HepG2 (cell line): ENCODE measurements at regions not wholly inside any gene's neighbourhood (a gene's known extent, or its start where the extent isn't known, plus 50 kb on each side); places are given as distances from the start of the nearest gene placed in this dataset.

Experiments
- ATAC-seq: fragments of 200-7000 bp; cut with Tn5 transposase; 3 replicates; pipeline ENCODE4 v1.9.1; 2020; ENCODE audit warnings: mild to moderate bottlenecking, moderate library complexity
- BruUV-seq: library from RNA; stranded (reverse); fragments of 400-500 nt; replicated peaks from 2 replicates; lab custom pipeline; 2021; lab: Mats Ljungman, UMichigan
- CTCF ChIA-PET: fragments of 300-600 bp; formaldehyde crosslinking; extraction: SDS; loops from one replicate; lab custom pipeline; 2021; ENCODE audit warnings: low total read pairs, inconsistent platforms, low intra/inter-chr PET ratio; lab: Yijun Ruan, JAX
- POLR2A ChIA-PET: fragments of 350-600 bp; sonication (Branson Sonifier 250); formaldehyde crosslinking; loops from one replicate; lab custom pipeline; 2020; ENCODE audit warnings: antibody characterized with exemption, inconsistent platforms; lab: Yijun Ruan, JAX
- DNase-seq: peaks from one replicate; pipeline ENCODE4 v3.0.0-alpha.2; 2015; ENCODE audit warnings: low spot score
- FAIRE-seq: peaks from 3 replicates; lab custom pipeline; 2011; peaks lifted over from hg19 to GRCh38; lab: Jason Lieb, UNC
- H2AFZ ChIP-seq: one replicate; pipeline ENCODE4 v1.6.1; 2011; ENCODE audit warnings: low read length, inconsistent platforms
- H3K27ac ChIP-seq: fragments of 300-600 bp; 3 replicates; pipeline ENCODE4 v1.8.0; 2011; ENCODE audit warnings: mixed run types, mild to moderate bottlenecking, mixed read lengths, low read length, inconsistent platforms; ENCODE audit not compliant: insufficient read depth; ENCODE audit errors: extremely low read length
- H3K27me3 ChIP-seq, 2 experiments: fragments of 200-600 bp in 1 of 2; 2 replicates in 1 of 2; 3 replicates in 1 of 2; pipeline versions ENCODE4 v1.6.0 to v1.8.0; 2011; ENCODE audit warnings: low read length in 2 of 2, mild to moderate bottlenecking in 2 of 2, moderate library complexity in 2 of 2, inconsistent platforms in 1 of 2; ENCODE audit not compliant: insufficient read depth in 2 of 2, control insufficient read depth in 1 of 2
- H3K36me3 ChIP-seq, 2 experiments: fragments of 200-600 bp in 1 of 2; replicated peaks in 1 of 2; 2 replicates in 1 of 2; 3 replicates in 1 of 2; pipeline versions ENCODE4 v1.5.1 to v1.8.0; 2011; ENCODE audit warnings: low read length in 2 of 2, inconsistent platforms in 1 of 2; ENCODE audit not compliant: insufficient read depth in 2 of 2, control insufficient read depth in 1 of 2
- H3K4me1 ChIP-seq: 2 replicates; pipeline ENCODE4 v1.5.1; 2012; ENCODE audit warnings: low read length, inconsistent platforms; ENCODE audit not compliant: insufficient read depth
- H3K4me2 ChIP-seq: 2 replicates; pipeline ENCODE4 v1.6.0; 2011; ENCODE audit warnings: low read depth, low read length, inconsistent platforms
- H3K4me3 ChIP-seq, 3 experiments: fragments of 200-600 bp in 1 of 3; sonication (generic), shearing (Covaris generic) in 1 of 3; replicated peaks in 1 of 3; 2 replicates each; pipeline ENCODE4 v1.5.1; 2011 to 2016; ENCODE audit warnings: low read length in 3 of 3, inconsistent platforms in 2 of 3, low read depth in 2 of 3, mild to moderate bottlenecking in 2 of 3, control low read depth in 1 of 3, mixed read lengths in 1 of 3; ENCODE audit not compliant: insufficient read depth in 1 of 3
- H3K79me2 ChIP-seq: one replicate; pipeline ENCODE4 v1.6.1; 2011; ENCODE audit warnings: low read length, inconsistent platforms; ENCODE audit not compliant: insufficient read depth
- H3K9ac ChIP-seq: 2 replicates; pipeline ENCODE4 v1.6.0; 2011; ENCODE audit warnings: mild to moderate bottlenecking, low read depth, low read length, inconsistent platforms; ENCODE audit not compliant: insufficient read depth
- H3K9me3 ChIP-seq: 2 replicates; pipeline ENCODE4 v1.5.1; 2012; ENCODE audit warnings: mild to moderate bottlenecking, low read length
- H4K20me1 ChIP-seq: 2 replicates; pipeline ENCODE4 v1.6.0; 2011; ENCODE audit warnings: inconsistent platforms, mild to moderate bottlenecking, low read length, moderate library complexity; ENCODE audit not compliant: insufficient read depth
- CEBPG ChIP-seq: IDR thresholded peaks from 2 replicates; pipeline ENCODE4 v1.6.1; 2016
- ELF1 ChIP-seq: sonication (generic); formaldehyde crosslinking; IDR thresholded peaks from 2 replicates; pipeline ENCODE4 v1.4.0; 2020; ENCODE audit warnings: missing genetic modification reagents
- KDM3A ChIP-seq: IDR thresholded peaks from 2 replicates; pipeline ENCODE4 v1.6.1; 2018; ENCODE audit warnings: low read depth, missing compliant biosample characterization
- MXD4 ChIP-seq: IDR thresholded peaks from 2 replicates; pipeline ENCODE4 v1.6.1; 2016; ENCODE audit warnings: mild to moderate bottlenecking, missing biosample characterization, missing genetic modification reagents
- ZFY ChIP-seq: sonication (generic); formaldehyde crosslinking; IDR thresholded peaks from 2 replicates; pipeline ENCODE4 v1.4.0; 2020; ENCODE audit warnings: missing genetic modification reagents
- ZNF766 ChIP-seq: sonication (generic); formaldehyde crosslinking; IDR thresholded peaks from 2 replicates; pipeline ENCODE4 v1.5.0; 2020; ENCODE audit warnings: missing genetic modification reagents, borderline replicate concordance
- ZSCAN5A ChIP-seq: sonication (generic); formaldehyde crosslinking; IDR thresholded peaks from 2 replicates; pipeline ENCODE4 v1.8.0; 2022; ENCODE audit warnings: mild to moderate bottlenecking, missing genetic modification reagents, borderline replicate concordance
- ZZZ3 ChIP-seq: sonication (generic); formaldehyde crosslinking; IDR thresholded peaks from 2 replicates; pipeline ENCODE4 v1.4.0; 2020; ENCODE audit warnings: missing genetic modification reagents, mild to moderate bottlenecking, borderline replicate concordance
- WGBS: methylation state at CpG from one replicate; pipeline ENCODE4 v1.1.6; 2017; ENCODE audit warnings: low lambda C conversion rate; 5-methylcytosine and 5-hydroxymethylcytosine counted together
- in situ Hi-C: cut with HindIII; loops from 2 replicates; pipeline ENCODE4 v1.10.0; 2017; ENCODE audit warnings: low pct_unique_long_range_greater_than_20kb; ENCODE audit not compliant: extremely low pct_ligation_motif_present
- intact Hi-C: fragments of 100-400 bp; cut with micrococcal nuclease; formaldehyde crosslinking; loops from one replicate; pipeline ENCODE4 v1.10.0; 2022; ENCODE audit not compliant: unreplicated experiment
- TF ChIP-seq, protein P1 (sequence below): sonication (generic); formaldehyde crosslinking; IDR thresholded peaks from 2 replicates; pipeline ENCODE4 v1.5.1; 2020; ENCODE audit warnings: mild to moderate bottlenecking, missing genetic modification reagents, moderate library complexity
- TF ChIP-seq, protein P2 (sequence below): sonication (generic); formaldehyde crosslinking; IDR thresholded peaks from 2 replicates; pipeline ENCODE4 v1.4.0; 2020; ENCODE audit warnings: missing genetic modification reagents

DNA sequence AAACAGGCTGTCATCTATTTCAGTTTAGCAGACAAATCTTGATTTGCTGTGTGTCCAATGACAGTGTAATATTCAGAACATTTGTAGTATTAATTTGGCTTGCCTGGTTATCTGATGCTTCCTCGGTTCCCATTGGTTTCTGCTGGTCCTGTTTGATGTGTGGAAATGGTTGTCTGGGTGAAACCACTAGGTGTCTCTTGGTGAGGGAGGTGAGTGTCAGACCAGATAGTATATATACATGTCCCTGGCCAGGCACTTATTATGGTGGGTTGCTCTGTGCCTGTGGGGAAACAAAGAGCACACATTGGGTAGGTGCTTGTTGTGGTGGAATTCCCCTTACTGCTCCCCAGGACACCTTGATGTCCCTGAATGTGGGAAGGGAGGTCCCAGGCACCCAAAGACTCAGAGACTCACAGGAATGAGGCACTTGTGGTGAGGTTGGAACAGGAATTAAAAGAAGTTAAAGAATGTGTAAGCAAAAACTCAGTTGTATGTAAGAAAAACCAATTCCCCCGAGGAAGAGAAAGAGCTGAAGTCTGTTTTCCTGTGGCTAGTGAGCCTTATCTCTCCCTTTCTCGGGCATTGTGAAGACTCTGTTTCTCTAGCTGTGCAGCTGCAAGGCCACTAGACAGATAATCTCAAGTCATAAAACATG is 1519.1 kb downstream of the BRINP3 start:
- Histone ChIP-seq H3K4me3 (no peak overlapping the region), H3K9ac (no peak overlapping the region), H4K20me1 (no peaks in the 10 kb centered on the region), H3K4me2 (no peak overlapping the region), H3K4me1 (no peaks in the 10 kb centered on the region), H2AFZ (no peak overlapping the region), H3K79me2 (no peaks in the 10 kb centered on the region), H3K36me3 (no peaks in the 10 kb centered on the region), H3K9me3 (no peaks in the 10 kb centered on the region), H3K27me3 (no peaks in the 10 kb centered on the region), H3K27ac (no peak overlapping the region)
- FAIRE-seq (no peak), DNase-seq (no peak), ATAC-seq (no peak)
- CTCF ChIA-PET = no interaction called here
- in situ Hi-C loops (no loop called here), intact Hi-C loops (no loop called here)
- BruUV-seq = no TSS peak
- TF ChIP-seq ZSCAN5A (no peak), ZFY (CRISPR knock-in tag) (no peak), KDM3A (CRISPR knock-in tag) (no peak), ZZZ3 (CRISPR knock-in tag) (no peak), ZNF766 (CRISPR knock-in tag) (no peak), MXD4 (CRISPR knock-in tag) (no peak), ELF1 (CRISPR knock-in tag) (no peak), CEBPG (no peak)
- TF ChIP-seq, protein P1, sequence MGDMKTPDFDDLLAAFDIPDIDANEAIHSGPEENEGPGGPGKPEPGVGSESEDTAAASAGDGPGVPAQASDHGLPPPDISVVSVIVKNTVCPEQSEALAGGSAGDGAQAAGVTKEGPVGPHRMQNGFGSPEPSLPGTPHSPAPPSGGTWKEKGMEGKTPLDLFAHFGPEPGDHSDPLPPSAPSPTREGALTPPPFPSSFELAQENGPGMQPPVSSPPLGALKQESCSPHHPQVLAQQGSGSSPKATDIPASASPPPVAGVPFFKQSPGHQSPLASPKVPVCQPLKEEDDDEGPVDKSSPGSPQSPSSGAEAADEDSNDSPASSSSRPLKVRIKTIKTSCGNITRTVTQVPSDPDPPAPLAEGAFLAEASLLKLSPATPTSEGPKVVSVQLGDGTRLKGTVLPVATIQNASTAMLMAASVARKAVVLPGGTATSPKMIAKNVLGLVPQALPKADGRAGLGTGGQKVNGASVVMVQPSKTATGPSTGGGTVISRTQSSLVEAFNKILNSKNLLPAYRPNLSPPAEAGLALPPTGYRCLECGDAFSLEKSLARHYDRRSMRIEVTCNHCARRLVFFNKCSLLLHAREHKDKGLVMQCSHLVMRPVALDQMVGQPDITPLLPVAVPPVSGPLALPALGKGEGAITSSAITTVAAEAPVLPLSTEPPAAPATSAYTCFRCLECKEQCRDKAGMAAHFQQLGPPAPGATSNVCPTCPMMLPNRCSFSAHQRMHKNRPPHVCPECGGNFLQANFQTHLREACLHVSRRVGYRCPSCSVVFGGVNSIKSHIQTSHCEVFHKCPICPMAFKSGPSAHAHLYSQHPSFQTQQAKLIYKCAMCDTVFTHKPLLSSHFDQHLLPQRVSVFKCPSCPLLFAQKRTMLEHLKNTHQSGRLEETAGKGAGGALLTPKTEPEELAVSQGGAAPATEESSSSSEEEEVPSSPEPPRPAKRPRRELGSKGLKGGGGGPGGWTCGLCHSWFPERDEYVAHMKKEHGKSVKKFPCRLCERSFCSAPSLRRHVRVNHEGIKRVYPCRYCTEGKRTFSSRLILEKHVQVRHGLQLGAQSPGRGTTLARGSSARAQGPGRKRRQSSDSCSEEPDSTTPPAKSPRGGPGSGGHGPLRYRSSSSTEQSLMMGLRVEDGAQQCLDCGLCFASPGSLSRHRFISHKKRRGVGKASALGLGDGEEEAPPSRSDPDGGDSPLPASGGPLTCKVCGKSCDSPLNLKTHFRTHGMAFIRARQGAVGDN = no peak
- TF ChIP-seq, protein P2, sequence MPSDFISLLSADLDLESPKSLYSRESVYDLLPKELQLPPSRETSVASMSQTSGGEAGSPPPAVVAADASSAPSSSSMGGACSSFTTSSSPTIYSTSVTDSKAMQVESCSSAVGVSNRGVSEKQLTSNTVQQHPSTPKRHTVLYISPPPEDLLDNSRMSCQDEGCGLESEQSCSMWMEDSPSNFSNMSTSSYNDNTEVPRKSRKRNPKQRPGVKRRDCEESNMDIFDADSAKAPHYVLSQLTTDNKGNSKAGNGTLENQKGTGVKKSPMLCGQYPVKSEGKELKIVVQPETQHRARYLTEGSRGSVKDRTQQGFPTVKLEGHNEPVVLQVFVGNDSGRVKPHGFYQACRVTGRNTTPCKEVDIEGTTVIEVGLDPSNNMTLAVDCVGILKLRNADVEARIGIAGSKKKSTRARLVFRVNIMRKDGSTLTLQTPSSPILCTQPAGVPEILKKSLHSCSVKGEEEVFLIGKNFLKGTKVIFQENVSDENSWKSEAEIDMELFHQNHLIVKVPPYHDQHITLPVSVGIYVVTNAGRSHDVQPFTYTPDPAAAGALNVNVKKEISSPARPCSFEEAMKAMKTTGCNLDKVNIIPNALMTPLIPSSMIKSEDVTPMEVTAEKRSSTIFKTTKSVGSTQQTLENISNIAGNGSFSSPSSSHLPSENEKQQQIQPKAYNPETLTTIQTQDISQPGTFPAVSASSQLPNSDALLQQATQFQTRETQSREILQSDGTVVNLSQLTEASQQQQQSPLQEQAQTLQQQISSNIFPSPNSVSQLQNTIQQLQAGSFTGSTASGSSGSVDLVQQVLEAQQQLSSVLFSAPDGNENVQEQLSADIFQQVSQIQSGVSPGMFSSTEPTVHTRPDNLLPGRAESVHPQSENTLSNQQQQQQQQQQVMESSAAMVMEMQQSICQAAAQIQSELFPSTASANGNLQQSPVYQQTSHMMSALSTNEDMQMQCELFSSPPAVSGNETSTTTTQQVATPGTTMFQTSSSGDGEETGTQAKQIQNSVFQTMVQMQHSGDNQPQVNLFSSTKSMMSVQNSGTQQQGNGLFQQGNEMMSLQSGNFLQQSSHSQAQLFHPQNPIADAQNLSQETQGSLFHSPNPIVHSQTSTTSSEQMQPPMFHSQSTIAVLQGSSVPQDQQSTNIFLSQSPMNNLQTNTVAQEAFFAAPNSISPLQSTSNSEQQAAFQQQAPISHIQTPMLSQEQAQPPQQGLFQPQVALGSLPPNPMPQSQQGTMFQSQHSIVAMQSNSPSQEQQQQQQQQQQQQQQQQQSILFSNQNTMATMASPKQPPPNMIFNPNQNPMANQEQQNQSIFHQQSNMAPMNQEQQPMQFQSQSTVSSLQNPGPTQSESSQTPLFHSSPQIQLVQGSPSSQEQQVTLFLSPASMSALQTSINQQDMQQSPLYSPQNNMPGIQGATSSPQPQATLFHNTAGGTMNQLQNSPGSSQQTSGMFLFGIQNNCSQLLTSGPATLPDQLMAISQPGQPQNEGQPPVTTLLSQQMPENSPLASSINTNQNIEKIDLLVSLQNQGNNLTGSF (CRISPR knock-in tag) = no peak
- POLR2A ChIA-PET = no interaction called here
- 0% methylated on average over 3 of the region's 3 CpGs for WGBS
